H1 (cell line): ENCODE measurements at regions not wholly inside any gene's neighbourhood (a gene's known extent, or its start where the extent isn't known, plus 50 kb on each side); places are given as distances from the start of the nearest gene placed in this dataset.

Experiments used
- CTCF ChIA-PET: fragments of 300-600 bp; sonication (Branson Sonifier 250); formaldehyde crosslinking; loops from one replicate; lab custom pipeline; 2021; ENCODE audit not compliant: partially characterized antibody; lab: Charles Lee
- POLR2A ChIA-PET: fragments of 300-600 bp; sonication (Branson Sonifier 250); formaldehyde crosslinking; loops from one replicate; lab custom pipeline; 2021; ENCODE audit warnings: inconsistent platforms; ENCODE audit not compliant: partially characterized antibody; lab: Charles Lee
- DNase-seq, 2 experiments: peaks; one replicate each; pipeline versions ENCODE4 v3.0.0 to v3.0.0-alpha.2; 2010 to 2022; ENCODE audit warnings: low spot score in 2 of 2, low read depth in 1 of 2, mixed read lengths in 1 of 2
- FAIRE-seq: peaks from 2 replicates; lab custom pipeline; 2011; peaks lifted over from hg19 to GRCh38; lab: Jason Lieb, UNC
- H2AFZ ChIP-seq: 2 replicates; pipeline ENCODE4 v1.8.1; 2012; ENCODE audit warnings: low read length, inconsistent platforms
- H2AK5ac ChIP-seq: 2 replicates; pipeline ENCODE4 v1.6.1; 2013; ENCODE audit warnings: low read depth, low read length
- H2BK120ac ChIP-seq: replicated peaks from 2 replicates; pipeline ENCODE3; 2013; ENCODE audit warnings: low read depth, low read length, inconsistent platforms
- H2BK12ac ChIP-seq: 2 replicates; pipeline ENCODE4 v1.6.1; 2013; ENCODE audit warnings: low read depth, low read length
- H2BK15ac ChIP-seq: 2 replicates; pipeline ENCODE4 v1.6.1; 2013; ENCODE audit warnings: low read length
- H2BK20ac ChIP-seq: 2 replicates; pipeline ENCODE4 v1.6.1; 2013; ENCODE audit warnings: low read length
- H2BK5ac ChIP-seq: 2 replicates; pipeline ENCODE4 v1.6.1; 2013; ENCODE audit warnings: low read depth, low read length
- H3K14ac ChIP-seq: 2 replicates; pipeline ENCODE4 v1.6.1; 2013; ENCODE audit warnings: inconsistent platforms; ENCODE audit not compliant: insufficient read length
- H3K18ac ChIP-seq: 2 replicates; pipeline ENCODE4 v1.6.1; 2013; ENCODE audit warnings: low read length; ENCODE audit errors: extremely low read depth
- H3K23ac ChIP-seq: 2 replicates; pipeline ENCODE4 v1.6.1; 2013; ENCODE audit warnings: inconsistent platforms; ENCODE audit not compliant: insufficient read length
- H3K23me2 ChIP-seq: 2 replicates; pipeline ENCODE4 v1.6.1; 2013; ENCODE audit warnings: low read depth, low read length
- H3K27ac ChIP-seq: 2 replicates; pipeline ENCODE4 v1.6.1; 2011; ENCODE audit warnings: low read depth, low read length, inconsistent platforms
- H3K27me3 ChIP-seq, 4 experiments: replicated peaks in 1 of 4; 1 replicate in 1 of 4; 2 replicates in 3 of 4; pipeline versions ENCODE4 v1.6.1 to v1.8.1; 2011 to 2013; ENCODE audit warnings: low read length in 3 of 4, mild to moderate bottlenecking in 3 of 4, inconsistent platforms in 2 of 4, mixed read lengths in 2 of 4, moderate library complexity in 1 of 4; ENCODE audit not compliant: control insufficient read depth in 3 of 4, insufficient read depth in 3 of 4; ENCODE audit errors: extremely low read depth in 1 of 4
- H3K36me3 ChIP-seq, 4 experiments: 2 replicates each; pipeline versions ENCODE4 v1.6.1 to v1.8.1; 2011 to 2013; ENCODE audit warnings: mild to moderate bottlenecking in 4 of 4, low read length in 3 of 4, moderate library complexity in 2 of 4, control low read depth in 1 of 4, inconsistent platforms in 1 of 4; ENCODE audit not compliant: insufficient read depth in 4 of 4, control insufficient read depth in 2 of 4
- H3K4ac ChIP-seq: replicated peaks from 2 replicates; pipeline ENCODE3; 2013; ENCODE audit warnings: low read length, low read depth, mixed read lengths, inconsistent platforms; ENCODE audit not compliant: insufficient read length
- H3K4me1 ChIP-seq, 4 experiments: replicated peaks in 1 of 4; 1 replicate in 1 of 4; 2 replicates in 3 of 4; pipeline versions ENCODE4 v1.6.1 to v1.8.1; 2011 to 2013; ENCODE audit warnings: low read length in 3 of 4, inconsistent platforms in 2 of 4, mixed read lengths in 1 of 4; ENCODE audit not compliant: insufficient read depth in 4 of 4, control insufficient read depth in 3 of 4
- H3K4me2 ChIP-seq, 2 experiments: 2 replicates each; pipeline versions ENCODE4 v1.6.1 to v1.8.1; 2011 to 2013; ENCODE audit warnings: low read depth in 2 of 2, low read length in 2 of 2, control low read depth in 1 of 2, inconsistent platforms in 1 of 2, mild to moderate bottlenecking in 1 of 2; ENCODE audit not compliant: insufficient read depth in 1 of 2
- H3K4me3 ChIP-seq, 4 experiments: fragments of 200-600, 300-600 bp in 1 of 4; sonication (generic), shearing (Covaris generic), sonication (Bioruptor Twin) in 1 of 4; 2 replicates each; pipeline versions ENCODE4 v1.5.1 to v1.8.1; 2011 to 2016; ENCODE audit warnings: low read length in 4 of 4, low read depth in 3 of 4, control low read depth in 2 of 4, inconsistent platforms in 2 of 4, mild to moderate bottlenecking in 2 of 4, mixed read lengths in 1 of 4, moderate library complexity in 1 of 4; ENCODE audit not compliant: insufficient read depth in 2 of 4; ENCODE audit errors: extremely low read depth in 1 of 4
- H3K56ac ChIP-seq: replicated peaks from 2 replicates; pipeline ENCODE3; 2013; ENCODE audit warnings: low read depth, mild to moderate bottlenecking, mixed read lengths, low read length, inconsistent platforms; ENCODE audit not compliant: insufficient read length
- H3K79me1 ChIP-seq: 2 replicates; pipeline ENCODE4 v1.6.1; 2013; ENCODE audit warnings: low read depth, low read length, control low read depth
- H3K79me2 ChIP-seq, 2 experiments: 2 replicates each; pipeline versions ENCODE4 v1.6.1 to v1.8.1; 2012 to 2013; ENCODE audit warnings: low read length in 2 of 2, mild to moderate bottlenecking in 2 of 2, inconsistent platforms in 1 of 2; ENCODE audit not compliant: insufficient read depth in 2 of 2, control insufficient read depth in 1 of 2
- H3K9ac ChIP-seq, 4 experiments: replicated peaks in 1 of 4; 1 replicate in 1 of 4; 2 replicates in 3 of 4; pipeline versions ENCODE4 v1.6.1 to v1.8.1; 2011 to 2013; ENCODE audit warnings: low read depth in 3 of 4, low read length in 3 of 4, control low read depth in 2 of 4, mild to moderate bottlenecking in 2 of 4, moderate library complexity in 2 of 4, inconsistent platforms in 1 of 4; ENCODE audit errors: extremely low read depth in 1 of 4
- H3K9me3 ChIP-seq, 2 experiments: 2 replicates each; pipeline versions ENCODE4 v1.6.1 to v1.8.1; 2012 to 2013; ENCODE audit warnings: mild to moderate bottlenecking in 2 of 2, moderate library complexity in 2 of 2, control low read depth in 1 of 2, inconsistent platforms in 1 of 2, low read depth in 1 of 2, low read length in 1 of 2, mixed read lengths in 1 of 2; ENCODE audit not compliant: insufficient read depth in 2 of 2
- H4K20me1 ChIP-seq, 2 experiments: replicated peaks in 1 of 2; 2 replicates each; pipeline versions ENCODE3 to v1.8.1; 2011 to 2013; ENCODE audit warnings: inconsistent platforms in 2 of 2, low read length in 2 of 2, mild to moderate bottlenecking in 1 of 2; ENCODE audit not compliant: insufficient read depth in 2 of 2, control insufficient read depth in 1 of 2
- H4K5ac ChIP-seq: 2 replicates; pipeline ENCODE4 v1.6.1; 2013; ENCODE audit warnings: low read length, low read depth, mixed read lengths, inconsistent platforms; ENCODE audit not compliant: insufficient read length
- H4K8ac ChIP-seq: 2 replicates; pipeline ENCODE4 v1.8.0; 2013; ENCODE audit warnings: mild to moderate bottlenecking, moderate library complexity, low read length, inconsistent platforms; ENCODE audit not compliant: insufficient read depth; ENCODE audit errors: extremely low read depth
- H4K91ac ChIP-seq: replicated peaks from 2 replicates; pipeline ENCODE3; 2013; ENCODE audit warnings: low read length, mixed read lengths, inconsistent platforms; ENCODE audit not compliant: insufficient read length
- ASH2L ChIP-seq: fragments of 200-600, 300-600 bp; sonication (generic); IDR thresholded peaks from one replicate; pipeline ENCODE4 v1.7.1; 2017; ENCODE audit warnings: low read length
- ATF2 ChIP-seq: IDR thresholded peaks from 2 replicates; pipeline ENCODE4 v1.6.1; 2012; ENCODE audit warnings: low read length, inconsistent platforms
- EGR1 ChIP-seq: IDR thresholded peaks from 2 replicates; pipeline ENCODE4 v1.6.1; 2011; ENCODE audit warnings: low read depth, low read length, borderline replicate concordance
- POLR2AphosphoS5 ChIP-seq: IDR thresholded peaks from 2 replicates; pipeline ENCODE4 v1.6.1; 2011; ENCODE audit warnings: low read depth, low read length
- WGBS, 2 experiments: shearing (Covaris generic) in 1 of 2; methylation state at CpG; one replicate each; pipeline versions ENCODE4 v1.1.6 to v1.1.7; 2013 to 2015; ENCODE audit warnings: low lambda C conversion rate in 2 of 2, mixed read lengths in 2 of 2, inconsistent platforms in 1 of 2, low coverage in 1 of 2, missing lambda C conversion rate in 1 of 2; ENCODE audit not compliant: insufficient replicate concordance in 2 of 2, insufficient coverage in 1 of 2, insufficient read length in 1 of 2; ENCODE audit errors: extremely low coverage in 1 of 2, missing lambda C conversion rate in 1 of 2; 5-methylcytosine and 5-hydroxymethylcytosine counted together

DNA sequence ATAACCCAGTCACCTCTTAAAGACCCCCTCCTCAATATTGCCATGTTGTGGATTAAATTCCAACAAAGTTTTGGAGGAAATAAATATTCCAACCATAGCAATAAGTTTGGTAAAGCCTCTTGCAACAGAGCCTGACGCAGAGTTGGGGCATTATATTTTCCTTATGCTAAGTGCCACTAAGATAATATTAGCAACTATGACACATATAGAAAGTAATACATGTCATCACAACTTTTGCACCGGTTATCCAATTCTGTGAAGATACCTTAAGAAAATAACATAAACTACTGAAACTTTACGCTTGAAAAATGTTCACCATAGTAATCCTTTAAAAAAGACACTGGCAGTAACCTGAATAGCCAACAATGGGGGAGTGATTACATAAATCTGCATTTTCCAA is 52.2 kb upstream of the TRERF1 start:
- DNase-seq (no peak), FAIRE-seq (no peak)
- H3K56ac ChIP-seq = no peak overlapping the region
- no peak overlapping the region for H3K18ac ChIP-seq
- no peak overlapping the region for H2BK12ac ChIP-seq
- H3K36me3 ChIP-seq = no peaks in the 10 kb centered on the region
- H3K23ac ChIP-seq = no peak overlapping the region
- no peak overlapping the region for H3K27ac ChIP-seq
- H3K23me2 ChIP-seq = no peaks in the 10 kb centered on the region
- H3K4ac ChIP-seq = no peak overlapping the region
- H4K20me1 ChIP-seq = no peaks in the 10 kb centered on the region
- no peak overlapping the region for H2AFZ ChIP-seq
- H3K14ac ChIP-seq = no peak overlapping the region
- no peaks in the 10 kb centered on the region for H3K27me3 ChIP-seq
- H3K4me3 ChIP-seq = no peak overlapping the region
- ChIA-PET POLR2A (no interaction called here), CTCF (no interaction called here)
- H4K8ac ChIP-seq = no peak overlapping the region
- H3K9ac ChIP-seq = no peak overlapping the region
- no peaks in the 10 kb centered on the region for H3K79me1 ChIP-seq
- H3K79me2 ChIP-seq = no peaks in the 10 kb centered on the region
- no peak overlapping the region for H4K5ac ChIP-seq
- TF ChIP-seq ATF2 (no peak), EGR1 (no peak), POLR2AphosphoS5 (no peak), ASH2L (no peak)
- no peak overlapping the region for H4K91ac ChIP-seq
- H3K4me1 ChIP-seq = no peaks in the 10 kb centered on the region
- no peaks in the 10 kb centered on the region for H3K9me3 ChIP-seq
- no peak overlapping the region for H3K4me2 ChIP-seq
- no peak overlapping the region for H2AK5ac ChIP-seq
- no peak overlapping the region for H2BK15ac ChIP-seq
- 89% methylated on average over 3 of the region's 3 CpGs; no CpG with 5 or more reads in 1 of the 2 experiments for WGBS, 2 experiments
- no peak overlapping the region for H2BK5ac ChIP-seq
- no peak overlapping the region for H2BK120ac ChIP-seq
- H2BK20ac ChIP-seq = no peak overlapping the region
